ENCODE measurements at regions not wholly inside any gene's neighbourhood (a gene's known extent, or its start where the extent isn't known, plus 50 kb on each side); places are given as distances from the start of the nearest gene placed in this dataset.

- no peak for DNase-seq
Observed at GRCh38 chr4:56240554-56241174, 146.6 kb downstream of the AASDH start.

- DNase-seq: no peak
Observed at GRCh38 chr4:56238251-56238650, 149.0 kb downstream of the AASDH start.

DNA sequence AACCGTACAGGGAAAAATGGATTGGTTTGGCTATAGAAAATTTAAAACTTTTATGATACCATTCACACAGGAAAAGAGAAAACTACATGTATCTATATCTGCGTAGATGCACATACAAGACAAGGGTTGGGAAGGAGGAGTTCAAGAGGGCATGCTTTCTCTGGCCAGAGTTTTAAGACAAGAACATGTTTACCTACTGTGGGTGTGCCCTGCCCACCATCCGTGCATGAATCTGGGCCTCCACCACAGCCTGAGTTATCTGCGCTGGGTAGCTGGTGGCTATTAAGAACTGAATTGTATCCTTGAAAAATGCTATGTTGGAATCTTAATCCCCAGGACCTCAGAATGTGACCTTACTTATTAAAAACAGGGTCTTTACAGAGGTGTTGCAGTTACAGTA, 151.6 kb downstream of the AASDH start:
- no peak for DNase-seq

DNA sequence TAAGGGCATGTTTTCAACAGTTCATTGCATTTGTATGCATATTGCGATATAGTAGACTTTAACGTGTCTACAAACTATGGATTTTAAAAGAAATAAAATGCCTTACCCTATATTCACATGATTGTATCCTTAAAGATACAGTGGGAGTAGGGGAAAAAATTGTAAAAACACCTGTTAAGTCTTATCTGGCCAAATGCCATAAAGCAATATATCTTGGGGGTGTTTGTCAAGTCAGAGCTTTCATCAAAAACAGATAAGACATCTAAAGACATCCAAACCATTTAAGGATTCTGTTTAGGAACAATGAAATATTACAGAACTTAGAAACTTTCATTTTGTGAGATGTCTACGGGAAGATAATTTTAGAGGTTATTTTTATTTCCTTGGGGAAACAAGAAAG, 152.3 kb downstream of the AASDH start:
- no peak for DNase-seq

DNA sequence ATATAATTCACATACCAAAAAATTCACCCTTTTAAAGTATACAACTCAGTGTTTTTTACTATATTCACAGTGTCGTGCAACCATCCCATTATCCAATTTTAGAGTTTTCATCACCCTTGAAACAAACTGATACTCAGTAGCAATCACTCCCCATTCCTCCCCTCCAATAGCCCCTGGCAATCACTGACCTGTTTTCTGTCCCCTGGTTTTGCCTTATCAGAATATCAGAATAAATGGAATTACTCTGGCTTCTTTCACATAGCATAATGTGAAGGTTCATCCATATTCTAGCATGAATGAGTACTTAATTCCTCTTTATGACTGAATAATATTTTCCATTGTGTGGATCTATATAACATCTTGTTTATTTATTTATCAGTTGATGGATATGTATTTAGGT, 153.2 kb downstream of the AASDH start:
- no peak for DNase-seq

- no peak for DNase-seq
Observed at GRCh38 chr4:56231410-56231809, 155.9 kb downstream of the AASDH start.

DNA sequence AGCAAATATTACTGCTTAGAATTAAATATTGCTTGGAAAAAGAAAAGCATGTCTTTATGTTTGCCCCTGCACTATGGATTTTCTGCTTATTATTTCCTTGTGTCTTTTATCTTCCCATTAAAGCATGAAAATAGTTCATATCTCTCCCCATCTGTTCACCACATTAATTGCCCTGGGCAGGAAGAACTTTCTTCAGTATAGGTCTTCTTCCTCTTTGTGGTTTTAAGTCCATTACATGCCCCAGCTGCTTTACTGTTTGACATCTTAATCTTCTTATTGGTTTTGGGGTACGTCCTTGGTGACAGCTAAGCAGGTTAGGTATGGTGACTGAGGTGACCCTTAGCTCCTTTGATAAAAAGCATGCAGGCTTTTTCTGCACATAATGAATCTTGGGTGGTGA, 157.3 kb downstream of the AASDH start:
- DNase-seq: no peak

DNA sequence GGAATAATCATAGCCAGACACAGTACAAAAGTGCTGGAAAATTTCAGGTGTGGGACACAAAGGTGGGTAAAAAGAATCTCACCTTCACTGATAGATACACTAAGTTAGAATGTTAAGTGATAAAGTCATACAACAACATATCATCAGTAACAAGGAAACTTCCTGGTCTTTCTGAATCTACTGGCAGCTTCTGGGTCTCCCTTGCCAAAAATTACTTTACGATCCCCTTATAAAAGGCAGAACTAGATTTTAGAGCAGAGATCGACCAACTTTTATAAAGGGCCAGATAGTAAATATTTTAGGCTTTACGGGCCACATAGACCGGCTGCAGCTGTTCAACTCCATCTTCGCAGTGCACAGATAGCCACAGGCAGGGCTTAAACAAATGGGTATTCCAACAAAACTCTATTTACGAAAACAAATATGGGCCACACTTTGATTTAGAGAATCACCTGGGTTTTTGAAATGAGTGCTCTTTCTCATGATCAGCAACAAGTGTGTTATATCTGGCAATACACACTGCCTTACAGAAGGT, 159.9 kb downstream of the AASDH start:
- no peak for DNase-seq

DNA sequence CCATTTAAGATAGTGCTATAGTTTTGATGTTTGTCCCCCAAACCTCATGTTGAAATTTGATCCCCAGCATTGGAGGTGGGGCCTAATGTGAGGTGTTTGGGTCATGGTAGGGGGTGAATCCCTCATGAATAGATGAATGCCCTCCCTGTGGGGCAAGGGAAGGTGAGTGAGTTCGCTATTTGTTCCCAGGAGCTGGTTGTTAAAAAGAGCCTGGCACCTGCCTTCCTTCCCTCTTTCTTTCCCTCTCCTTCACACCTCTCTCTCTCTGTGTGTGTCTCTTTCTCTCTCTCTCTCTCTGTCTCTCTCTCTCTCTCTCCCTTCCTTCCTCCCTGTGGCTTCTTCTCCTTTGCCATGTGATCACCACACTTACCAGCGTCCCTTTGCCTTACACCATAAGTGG, 160.7 kb downstream of the AASDH start:
- DNase-seq: no peak

- no peak for DNase-seq
Observed at GRCh38 chr4:56224641-56225040, 162.7 kb downstream of the AASDH start.

DNA sequence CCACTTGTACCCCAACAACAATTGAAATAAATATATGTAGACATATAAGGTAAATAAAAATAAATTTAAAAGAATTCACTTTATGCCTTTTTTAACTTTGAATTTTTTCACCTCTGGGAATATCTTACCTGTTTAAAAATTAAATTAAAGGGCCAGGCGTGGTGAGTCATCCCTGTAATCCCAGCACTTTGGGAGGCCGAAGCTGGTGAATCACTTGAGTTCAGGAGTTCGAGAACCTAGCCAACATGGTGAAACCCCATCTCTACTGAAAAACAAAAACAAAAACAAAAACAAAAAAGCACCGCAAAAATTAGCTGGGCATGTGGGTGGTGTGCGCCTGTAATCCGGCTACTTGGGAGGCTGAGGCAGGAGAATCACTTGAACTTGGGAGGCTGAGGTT, 164.8 kb downstream of the AASDH start:
- no peak for DNase-seq

- DNase-seq: no peak
Observed at GRCh38 chr4:56220261-56220660, 167.0 kb downstream of the AASDH start.

DNA sequence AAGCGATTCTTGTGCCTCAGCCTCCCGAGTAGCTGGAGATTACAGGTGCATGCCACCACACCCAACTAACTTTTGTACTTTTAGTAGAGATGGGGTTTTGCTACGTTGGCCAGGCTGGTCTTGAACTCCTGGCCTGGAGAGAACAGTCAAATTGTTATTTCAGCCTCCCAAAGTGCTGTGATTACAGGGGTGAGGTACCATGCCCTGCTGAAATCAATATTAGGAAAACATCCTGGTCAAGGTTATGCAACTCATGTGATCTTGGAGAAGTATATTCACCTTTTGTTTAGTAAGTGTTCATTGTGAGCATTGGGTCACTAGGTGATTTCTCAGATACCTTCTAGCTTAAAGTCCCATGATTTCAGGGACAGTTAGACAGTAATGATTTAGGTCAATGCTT, 167.8 kb downstream of the AASDH start:
- no peak for DNase-seq

- DNase-seq: no peak
Observed at GRCh38 chr4:56218230-56218895, 168.9 kb downstream of the AASDH start.

DNA sequence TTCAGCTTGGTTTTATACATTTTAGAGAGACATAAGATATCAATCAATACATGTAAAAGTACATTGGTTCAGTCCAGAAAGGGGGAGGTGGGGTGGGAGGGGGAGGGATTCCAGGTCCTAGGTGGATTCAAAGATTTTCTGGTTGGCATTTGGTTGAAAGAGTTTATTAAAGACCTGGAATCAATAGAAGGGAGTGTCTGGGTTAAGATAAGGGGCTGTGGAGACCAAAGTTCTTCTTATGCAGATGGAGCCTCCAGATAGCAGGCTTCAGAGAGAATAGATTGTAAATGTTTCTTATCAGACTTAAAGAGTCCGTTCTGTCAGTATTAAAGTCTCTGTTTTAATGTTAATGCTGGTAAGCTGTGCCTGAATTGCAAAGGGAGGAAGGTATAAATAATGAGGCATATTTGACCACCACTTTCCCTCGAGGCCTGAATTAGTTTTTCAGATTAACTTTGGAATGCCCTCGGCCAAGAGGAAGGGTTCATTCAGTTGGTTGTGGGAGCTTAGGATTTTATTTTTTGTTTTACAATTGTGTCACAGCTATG, 169.9 kb downstream of the AASDH start:
- no peak for DNase-seq

DNA sequence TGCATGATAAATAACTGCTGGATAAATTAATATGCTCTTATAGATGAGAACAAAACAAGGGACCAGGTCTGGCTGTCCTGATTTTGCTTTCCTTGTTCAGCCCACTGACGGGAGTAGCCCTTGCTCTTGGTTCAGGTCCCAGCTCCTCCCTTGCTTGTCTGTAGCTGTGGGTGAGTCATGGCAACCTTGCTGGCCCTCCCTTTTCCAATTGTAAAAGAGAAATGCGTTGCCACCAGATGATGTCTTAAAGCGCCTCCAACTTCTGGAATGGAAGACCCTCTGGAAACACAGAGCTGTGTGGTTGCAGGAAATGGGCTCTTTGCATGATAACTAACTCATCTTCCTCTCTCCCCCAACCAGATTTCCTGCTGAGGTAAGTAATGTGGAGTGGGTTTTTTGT, 171.4 kb downstream of the AASDH start:
- no peak for DNase-seq

DNA sequence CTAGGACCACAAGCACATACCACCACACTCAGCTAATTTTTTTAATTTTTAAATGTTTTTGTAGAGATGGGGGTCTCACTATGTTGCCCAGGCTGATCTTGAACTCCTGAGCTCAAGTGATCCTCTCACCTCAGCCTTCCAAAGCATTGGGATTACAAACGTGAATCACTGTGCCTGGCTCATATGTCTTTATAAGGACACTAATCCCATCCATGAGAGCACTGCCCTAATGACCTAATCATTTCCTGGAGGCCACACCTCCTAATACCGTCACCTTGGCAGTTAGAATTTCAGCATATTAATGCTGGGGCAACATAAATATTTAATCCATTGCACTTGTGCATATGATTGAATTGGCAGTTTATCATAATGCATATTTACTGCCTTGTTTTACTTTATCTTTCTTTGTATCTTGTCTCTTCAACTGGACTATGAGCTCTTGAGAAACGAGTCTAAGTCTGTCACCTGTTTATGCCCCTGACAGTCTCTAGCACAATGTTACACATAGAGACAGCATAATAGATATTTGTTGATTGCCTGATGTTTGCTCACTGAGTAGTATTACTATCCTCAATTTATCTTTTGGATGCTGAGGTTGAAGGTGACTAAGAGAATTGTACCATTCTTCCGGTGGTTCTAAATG, 172.0 kb downstream of the AASDH start:
- DNase-seq: no peak

- DNase-seq: no peak
Observed at GRCh38 chr4:56213543-56213942, 173.7 kb downstream of the AASDH start.

DNA sequence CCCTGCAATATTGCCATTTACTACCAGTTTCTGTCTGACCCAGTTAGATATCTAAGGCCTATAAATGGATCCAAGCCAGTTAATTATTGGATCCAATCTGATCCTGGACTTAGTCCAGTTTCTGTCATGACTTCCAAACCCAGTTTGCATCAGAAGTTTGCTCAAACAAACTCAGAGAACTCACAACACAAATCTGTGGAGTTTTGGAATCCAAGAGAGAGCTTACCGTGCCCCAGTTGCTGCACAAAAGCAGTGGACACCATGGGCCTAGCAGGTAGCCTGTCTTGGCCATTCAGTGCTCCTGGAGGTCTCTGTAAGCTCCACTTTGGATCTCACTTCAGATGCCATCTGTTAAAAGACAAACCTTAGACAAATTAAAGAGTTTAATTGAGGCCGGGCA, 174.5 kb downstream of the AASDH start:
- no peak for DNase-seq

DNA sequence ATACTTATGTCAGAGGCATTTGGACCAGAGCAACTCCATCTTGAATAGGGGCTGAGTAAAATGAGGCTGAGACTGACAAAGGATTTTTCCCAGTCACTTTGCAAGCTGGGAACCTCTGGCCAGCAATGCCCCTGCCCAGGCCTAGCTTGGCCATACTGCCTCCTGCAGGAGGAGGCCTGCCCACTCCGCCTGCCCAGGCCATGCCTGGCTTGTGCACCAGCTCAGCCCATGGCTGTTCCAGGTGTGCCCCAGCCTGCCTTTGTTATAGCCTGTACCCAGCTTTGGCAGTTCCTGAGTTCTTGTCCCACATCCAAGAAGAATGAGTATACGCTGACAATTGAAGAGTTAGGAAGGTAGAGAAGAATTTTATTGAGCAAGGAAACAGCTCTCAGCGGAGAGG, 176.1 kb downstream of the AASDH start:
- no peak for DNase-seq

GRCh38 chr4:56210397-56210796, 176.9 kb downstream of the AASDH start:
- no peak for DNase-seq

GRCh38 chr4:56209767-56210166, 177.5 kb downstream of the AASDH start:
- DNase-seq: no peak

- no peak for DNase-seq
Observed at GRCh38 chr4:56208103-56208502, 179.2 kb downstream of the AASDH start.

GRCh38 chr4:56206258-56206657, 181.0 kb downstream of the AASDH start:
- no peak for DNase-seq
